Astrocyte (in vitro differentiated cells and primary cell): ENCODE measurements at regions not wholly inside any gene's neighbourhood (a gene's known extent, or its start where the extent isn't known, plus 50 kb on each side); places are given as distances from the start of the nearest gene placed in this dataset.

Experiments
- DNase-seq: peaks from one replicate; pipeline ENCODE4 v3.0.0-alpha.2; 2010; ENCODE audit warnings: low read depth
- FAIRE-seq: peaks from 2 replicates; lab custom pipeline; 2011; peaks lifted over from hg19 to GRCh38; lab: Jason Lieb, UNC
- H2AFZ ChIP-seq: 2 replicates; pipeline ENCODE4 v1.6.0; 2012; ENCODE audit warnings: low read depth, low read length, inconsistent platforms
- H3K27ac ChIP-seq: 2 replicates; pipeline ENCODE4 v1.5.1; 2011; ENCODE audit warnings: low read depth, low read length, inconsistent platforms
- H3K27me3 ChIP-seq: 2 replicates; pipeline ENCODE4 v1.6.0; 2011; ENCODE audit warnings: low read length, inconsistent platforms; ENCODE audit not compliant: insufficient read depth
- H3K36me3 ChIP-seq: 2 replicates; pipeline ENCODE4 v1.5.1; 2011; ENCODE audit warnings: low read length, inconsistent platforms; ENCODE audit not compliant: insufficient read depth
- H3K4me1 ChIP-seq: 2 replicates; pipeline ENCODE4 v1.5.1; 2011; ENCODE audit warnings: low read length, inconsistent platforms; ENCODE audit not compliant: insufficient read depth
- H3K4me2 ChIP-seq: 2 replicates; pipeline ENCODE4 v1.6.0; 2012; ENCODE audit warnings: low read length, inconsistent platforms
- H3K4me3 ChIP-seq: 2 replicates; pipeline ENCODE4 v1.5.1; 2011; ENCODE audit warnings: low read depth, mild to moderate bottlenecking, low read length, inconsistent platforms; ENCODE audit not compliant: insufficient read depth
- H3K79me2 ChIP-seq: 2 replicates; pipeline ENCODE4 v1.6.0; 2012; ENCODE audit warnings: mild to moderate bottlenecking, low read length, inconsistent platforms; ENCODE audit not compliant: insufficient read depth
- H3K9ac ChIP-seq: 2 replicates; pipeline ENCODE4 v1.6.0; 2012; ENCODE audit warnings: mild to moderate bottlenecking, low read length, inconsistent platforms
- H3K9me3 ChIP-seq: 2 replicates; pipeline ENCODE4 v1.5.1; 2012; ENCODE audit warnings: low read depth, mild to moderate bottlenecking, low read length, inconsistent platforms; ENCODE audit not compliant: insufficient read depth
- H4K20me1 ChIP-seq: 2 replicates; pipeline ENCODE4 v1.6.0; 2012; ENCODE audit warnings: low read length, inconsistent platforms; ENCODE audit not compliant: insufficient read depth
- H3K27ac Mint-ChIP-seq: one replicate; pipeline ENCODE4 v1.8.0; 2021; ENCODE audit warnings: mild to moderate bottlenecking, mixed read lengths; ENCODE audit not compliant: unreplicated experiment
- H3K27me3 Mint-ChIP-seq: one replicate; pipeline ENCODE4 v1.8.0; 2021; ENCODE audit warnings: low read depth, mixed read lengths; ENCODE audit not compliant: unreplicated experiment
- H3K36me3 Mint-ChIP-seq: one replicate; pipeline ENCODE4 v1.8.0; 2021; ENCODE audit warnings: low read depth, mixed read lengths; ENCODE audit not compliant: unreplicated experiment
- H3K4me1 Mint-ChIP-seq: one replicate; pipeline ENCODE4 v1.8.0; 2021; ENCODE audit warnings: low read depth, mixed read lengths; ENCODE audit not compliant: unreplicated experiment
- H3K4me3 Mint-ChIP-seq: one replicate; pipeline ENCODE4 v1.8.0; 2021; ENCODE audit warnings: mild to moderate bottlenecking, moderate library complexity, mixed read lengths; ENCODE audit not compliant: unreplicated experiment
- H3K9me3 Mint-ChIP-seq: one replicate; pipeline ENCODE4 v1.8.0; 2021; ENCODE audit warnings: mild to moderate bottlenecking, mixed read lengths; ENCODE audit not compliant: unreplicated experiment
- EZH2 ChIP-seq: IDR thresholded peaks from 2 replicates; pipeline ENCODE4 v1.6.1; 2012; ENCODE audit warnings: mild to moderate bottlenecking, low read length, inconsistent platforms; ENCODE audit not compliant: insufficient read depth
- TF ChIP-seq, protein P1 (sequence below): IDR thresholded peaks from 2 replicates; pipeline ENCODE4 v1.5.1; 2011; ENCODE audit warnings: low read depth, mild to moderate bottlenecking, inconsistent platforms, low read length, moderate library complexity; ENCODE audit not compliant: insufficient read depth

DNA sequence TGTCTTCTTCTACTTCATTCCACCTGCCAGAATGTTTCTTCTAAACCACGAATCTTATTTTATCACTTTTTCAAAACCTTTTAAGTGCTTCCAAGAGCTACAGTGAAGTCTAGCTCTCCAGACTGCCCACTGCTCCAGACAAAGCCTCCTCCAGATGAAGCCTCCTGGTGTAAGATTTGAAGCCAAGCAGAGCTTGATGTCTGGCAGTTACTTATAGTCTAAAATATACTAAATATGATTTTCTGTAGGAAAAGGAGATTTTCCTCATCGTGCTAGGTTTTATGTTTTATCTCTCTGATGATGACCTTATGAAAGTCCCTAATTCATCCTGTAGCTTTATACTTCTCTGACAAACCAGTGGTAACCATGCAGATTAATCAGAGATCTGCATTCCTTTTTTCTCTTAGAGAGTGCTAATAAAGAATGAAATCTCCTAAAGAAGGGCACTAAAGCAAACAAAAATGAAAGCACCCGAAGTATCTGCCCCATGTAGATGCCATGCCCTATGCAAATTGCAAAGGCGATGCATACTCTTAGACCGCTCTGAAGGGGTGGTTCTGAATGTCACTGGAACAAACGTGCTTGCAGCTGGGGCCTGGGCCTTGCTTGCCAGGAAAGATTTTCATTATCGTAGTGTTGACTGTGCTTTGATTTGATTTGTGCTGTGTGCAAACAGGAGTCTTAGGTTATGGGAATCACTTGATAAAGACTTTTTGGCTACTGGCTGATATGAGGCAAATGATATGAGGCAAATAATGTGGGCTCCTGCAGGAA is 314.2 kb downstream of the PID1 start:
- H3K27ac Mint-ChIP-seq, result no peak overlapping the region
- Histone ChIP-seq H3K27me3 (no peaks in the 10 kb centered on the region), H3K9ac (no peak overlapping the region), H3K79me2 (no peaks in the 10 kb centered on the region), H3K27ac (no peak overlapping the region), H2AFZ (no peak overlapping the region), H4K20me1 (no peaks in the 10 kb centered on the region), H3K4me2 (no peak overlapping the region), H3K36me3 (no peaks in the 10 kb centered on the region), H3K4me1 (no peaks in the 10 kb centered on the region), H3K9me3 (no peaks in the 10 kb centered on the region), H3K4me3 (no peak overlapping the region)
- H3K4me3 Mint-ChIP-seq, result no peak overlapping the region
- peaks cover 2% of the 10 kb centered on the region for H3K9me3 Mint-ChIP-seq
- no peaks in the 10 kb centered on the region for H3K4me1 Mint-ChIP-seq
- TF ChIP-seq EZH2, result no peak
- TF ChIP-seq, protein P1, sequence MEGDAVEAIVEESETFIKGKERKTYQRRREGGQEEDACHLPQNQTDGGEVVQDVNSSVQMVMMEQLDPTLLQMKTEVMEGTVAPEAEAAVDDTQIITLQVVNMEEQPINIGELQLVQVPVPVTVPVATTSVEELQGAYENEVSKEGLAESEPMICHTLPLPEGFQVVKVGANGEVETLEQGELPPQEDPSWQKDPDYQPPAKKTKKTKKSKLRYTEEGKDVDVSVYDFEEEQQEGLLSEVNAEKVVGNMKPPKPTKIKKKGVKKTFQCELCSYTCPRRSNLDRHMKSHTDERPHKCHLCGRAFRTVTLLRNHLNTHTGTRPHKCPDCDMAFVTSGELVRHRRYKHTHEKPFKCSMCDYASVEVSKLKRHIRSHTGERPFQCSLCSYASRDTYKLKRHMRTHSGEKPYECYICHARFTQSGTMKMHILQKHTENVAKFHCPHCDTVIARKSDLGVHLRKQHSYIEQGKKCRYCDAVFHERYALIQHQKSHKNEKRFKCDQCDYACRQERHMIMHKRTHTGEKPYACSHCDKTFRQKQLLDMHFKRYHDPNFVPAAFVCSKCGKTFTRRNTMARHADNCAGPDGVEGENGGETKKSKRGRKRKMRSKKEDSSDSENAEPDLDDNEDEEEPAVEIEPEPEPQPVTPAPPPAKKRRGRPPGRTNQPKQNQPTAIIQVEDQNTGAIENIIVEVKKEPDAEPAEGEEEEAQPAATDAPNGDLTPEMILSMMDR, result no peak
- peaks cover 10% of the 10 kb centered on the region for H3K27me3 Mint-ChIP-seq
- H3K36me3 Mint-ChIP-seq, result no peaks in the 10 kb centered on the region
- DNase-seq, result no peak
- FAIRE-seq, result no peak

- Histone ChIP-seq H3K9me3 (no peaks in the 10 kb centered on the region), H4K20me1 (no peaks in the 10 kb centered on the region), H3K9ac (no peak overlapping the region), H3K4me2 (no peak overlapping the region), H3K27ac (no peak overlapping the region), H3K27me3 (no peaks in the 10 kb centered on the region), H3K36me3 (no peaks in the 10 kb centered on the region), H3K4me1 (no peaks in the 10 kb centered on the region), H2AFZ (no peak overlapping the region), H3K79me2 (no peaks in the 10 kb centered on the region), H3K4me3 (no peak overlapping the region)
- DNase-seq (no peak), FAIRE-seq (no peak)
- Mint-ChIP-seq H3K27ac (no peak overlapping the region), H3K36me3 (no peaks in the 10 kb centered on the region), H3K4me3 (no peak overlapping the region), H3K4me1 (no peaks in the 10 kb centered on the region), H3K9me3 (no peaks in the 10 kb centered on the region), H3K27me3 (peaks cover 11% of the 10 kb centered on the region)
- TF ChIP-seq EZH2, result no peak
- TF ChIP-seq, protein P1, result no peak
Measured at GRCh38 chr2:228949831-228950230, 321.3 kb downstream of the PID1 start.

DNA sequence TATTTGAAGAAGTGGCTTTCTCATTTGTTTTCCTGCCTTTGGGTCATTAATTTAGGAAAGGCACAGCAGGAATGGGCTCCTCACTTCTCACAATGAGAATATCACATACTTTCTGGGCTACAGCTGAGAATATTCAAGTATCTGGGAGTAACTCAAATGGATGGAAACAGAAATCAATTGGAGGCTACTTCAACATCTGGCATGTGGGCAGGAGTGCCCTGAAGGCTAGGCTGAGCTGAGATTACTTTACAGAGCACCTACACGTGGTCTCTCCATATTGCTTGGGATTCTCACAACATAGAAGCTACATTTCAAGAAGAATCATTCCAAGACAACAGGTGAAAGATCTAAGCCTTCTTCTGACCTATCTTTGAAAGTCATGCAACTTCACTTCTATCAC is 325.4 kb downstream of the PID1 start:
- Histone ChIP-seq H2AFZ (no peak overlapping the region), H3K4me1 (no peaks in the 10 kb centered on the region), H3K27me3 (no peaks in the 10 kb centered on the region), H3K9ac (no peak overlapping the region), H3K79me2 (no peaks in the 10 kb centered on the region), H3K4me3 (no peak overlapping the region), H3K36me3 (no peaks in the 10 kb centered on the region), H3K4me2 (no peak overlapping the region), H3K9me3 (no peaks in the 10 kb centered on the region), H3K27ac (no peak overlapping the region), H4K20me1 (no peaks in the 10 kb centered on the region)
- Mint-ChIP-seq H3K9me3 (no peaks in the 10 kb centered on the region), H3K4me1 (peaks cover 2% of the 10 kb centered on the region), H3K27ac (no peak overlapping the region), H3K36me3 (no peaks in the 10 kb centered on the region), H3K4me3 (no peak overlapping the region), H3K27me3 (no peaks in the 10 kb centered on the region)
- DNase-seq (no peak), FAIRE-seq (no peak)
- TF ChIP-seq, protein P1, result no peak
- TF ChIP-seq EZH2, result no peak
